ENCODE measurements at regions not wholly inside any gene's neighbourhood (a gene's known extent, or its start where the extent isn't known, plus 50 kb on each side); places are given as distances from the start of the nearest gene placed in this dataset.

- DNase-seq = no peak
- H3K36me3 ChIP-seq (ENCODE audit: control insufficient read depth, insufficient read depth, low read length) = no peaks in the 10 kb centered on the region
- no peak overlapping the region for H3K18ac ChIP-seq (ENCODE audit: low read length)
- no peak overlapping the region for H2BK5ac ChIP-seq (ENCODE audit: low read length)
- no peak overlapping the region for H3K9ac ChIP-seq (ENCODE audit: low read length)
- H3K27ac ChIP-seq (ENCODE audit: low read depth, low read length) = no peak overlapping the region
- H2BK15ac ChIP-seq (replicated peaks; ENCODE audit: low read depth) = no peak overlapping the region
- no peak overlapping the region for H3K23ac ChIP-seq (ENCODE audit: low read length)
- no peak overlapping the region for H2AK5ac ChIP-seq (ENCODE audit: low read length)
- no peaks in the 10 kb centered on the region for H3K4me1 ChIP-seq (ENCODE audit: control insufficient read depth, low read depth, low read length)
- no peak overlapping the region for H4K8ac ChIP-seq (ENCODE audit: low read depth, low read length)
- H3K79me2 ChIP-seq (ENCODE audit: control insufficient read depth, insufficient read depth, low read length) = no peaks in the 10 kb centered on the region
- H3K79me1 ChIP-seq (ENCODE audit: low read length) = no peaks in the 10 kb centered on the region
- no peak overlapping the region for H3K56ac ChIP-seq (ENCODE audit: low read length)
- no peak overlapping the region for H4K5ac ChIP-seq (ENCODE audit: low read length)
- no CpG with 5 or more reads among the region's 3 CpGs for WGBS (ENCODE audit: extremely low coverage, insufficient coverage, low lambda C conversion rate)
- peaks cover 13% of the 10 kb centered on the region for H3K27me3 ChIP-seq (ENCODE audit: insufficient read depth, low read length, poor library complexity)
- no peak overlapping the region for H3K4me2 ChIP-seq (ENCODE audit: low read length)
- H2BK120ac ChIP-seq (ENCODE audit: low read depth, low read length) = no peak overlapping the region
- no peak overlapping the region for H3K4me3 ChIP-seq (ENCODE audit: low read length)
- H3K4ac ChIP-seq (ENCODE audit: low read depth, low read length) = no peak overlapping the region
Observed at GRCh38 chr22:22092101-22092500, 109.5 kb upstream of the TOP3B start.

DNA sequence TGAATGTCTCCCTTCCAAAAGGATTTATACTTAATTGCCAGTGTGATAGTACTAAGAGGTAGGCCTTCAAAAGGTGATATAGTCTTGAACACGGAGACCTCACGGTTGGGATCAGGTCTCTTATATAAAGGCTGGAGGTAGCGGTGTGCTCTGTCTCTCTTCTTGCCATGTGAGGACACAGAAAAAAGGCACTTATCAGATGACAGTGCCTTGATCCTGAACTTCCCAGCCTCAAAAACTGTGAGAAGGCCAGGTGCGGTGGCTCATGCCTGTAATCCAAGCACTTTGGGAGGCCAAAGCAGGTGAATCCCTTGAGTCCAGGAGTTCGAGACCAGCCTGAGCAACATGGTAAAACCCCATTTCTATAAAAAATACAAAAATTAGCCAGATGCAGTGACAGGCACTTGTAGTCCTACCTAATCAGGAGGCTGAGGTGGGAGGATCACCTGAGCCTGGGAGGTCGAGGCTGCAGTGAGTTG is 108.9 kb upstream of the TOP3B start:
- H2BK15ac ChIP-seq (replicated peaks; ENCODE audit: low read depth) = no peak overlapping the region
- peaks cover 13% of the 10 kb centered on the region for H3K27me3 ChIP-seq (ENCODE audit: insufficient read depth, low read length, poor library complexity)
- no peak overlapping the region for H2BK120ac ChIP-seq (ENCODE audit: low read depth, low read length)
- H3K27ac ChIP-seq (ENCODE audit: low read depth, low read length) = no peak overlapping the region
- H3K9ac ChIP-seq (ENCODE audit: low read length) = no peak overlapping the region
- H3K56ac ChIP-seq (ENCODE audit: low read length) = no peak overlapping the region
- H3K36me3 ChIP-seq (ENCODE audit: control insufficient read depth, insufficient read depth, low read length) = no peaks in the 10 kb centered on the region
- H3K79me1 ChIP-seq (ENCODE audit: low read length) = no peaks in the 10 kb centered on the region
- H3K79me2 ChIP-seq (ENCODE audit: control insufficient read depth, insufficient read depth, low read length) = no peaks in the 10 kb centered on the region
- H3K4me2 ChIP-seq (ENCODE audit: low read length) = no peak overlapping the region
- no peak overlapping the region for H4K8ac ChIP-seq (ENCODE audit: low read depth, low read length)
- H3K4ac ChIP-seq (ENCODE audit: low read depth, low read length) = no peak overlapping the region
- no peak overlapping the region for H2BK5ac ChIP-seq (ENCODE audit: low read length)
- H4K5ac ChIP-seq (ENCODE audit: low read length) = no peak overlapping the region
- H3K18ac ChIP-seq (ENCODE audit: low read length) = no peak overlapping the region
- no peak overlapping the region for H3K4me3 ChIP-seq (ENCODE audit: low read length)
- H2AK5ac ChIP-seq (ENCODE audit: low read length) = no peak overlapping the region
- no peak for DNase-seq
- H3K4me1 ChIP-seq (ENCODE audit: control insufficient read depth, low read depth, low read length) = no peaks in the 10 kb centered on the region
- H3K23ac ChIP-seq (ENCODE audit: low read length) = no peak overlapping the region
- WGBS (ENCODE audit: extremely low coverage, insufficient coverage, low lambda C conversion rate) = no CpG with 5 or more reads among the region's 6 CpGs

DNA sequence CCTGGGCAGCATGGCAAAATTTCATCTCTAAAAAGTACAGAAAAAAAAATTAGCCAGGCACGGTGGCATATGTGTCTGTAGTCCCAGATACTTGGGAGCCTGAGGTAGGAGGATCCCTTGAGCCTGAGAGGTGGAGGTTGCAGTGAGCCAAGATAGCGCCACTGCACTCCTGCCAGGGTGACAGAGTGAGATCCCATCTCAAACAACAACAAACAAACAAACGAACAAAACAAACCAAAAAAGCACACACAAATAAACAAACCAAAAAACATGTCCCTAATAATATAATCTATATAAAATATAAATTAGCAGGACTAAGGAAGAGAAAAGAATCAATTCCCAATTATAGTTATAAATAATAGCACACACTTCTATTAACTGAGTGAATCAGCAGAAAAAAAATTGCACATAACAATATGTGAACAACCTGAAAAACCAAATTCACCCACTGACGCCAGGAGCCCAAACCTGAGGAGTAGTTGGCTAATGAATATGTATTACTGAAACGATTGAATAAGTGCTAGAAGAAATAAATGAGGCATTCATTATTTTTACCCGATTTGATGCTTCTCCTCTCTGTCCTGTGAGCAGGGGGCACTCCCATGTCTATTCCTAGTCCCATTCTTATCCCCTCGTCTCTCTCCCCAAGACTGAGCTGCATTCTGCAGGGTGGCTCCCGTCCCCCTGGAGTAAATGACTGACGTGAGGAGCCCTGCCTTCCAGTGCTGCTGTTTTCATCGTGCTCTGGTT is 108.2 kb upstream of the TOP3B start:
- Histone ChIP-seq H4K8ac (ENCODE audit: low read depth, low read length) (no peak overlapping the region), H4K5ac (ENCODE audit: low read length) (no peak overlapping the region), H2BK120ac (ENCODE audit: low read depth, low read length) (no peak overlapping the region), H2AK5ac (ENCODE audit: low read length) (no peak overlapping the region), H3K18ac (ENCODE audit: low read length) (no peak overlapping the region), H3K23ac (ENCODE audit: low read length) (no peak overlapping the region), H3K27me3 (ENCODE audit: insufficient read depth, low read length, poor library complexity) (peaks cover 13% of the 10 kb centered on the region), H3K4me1 (ENCODE audit: control insufficient read depth, low read depth, low read length) (no peaks in the 10 kb centered on the region), H3K4ac (ENCODE audit: low read depth, low read length) (no peak overlapping the region), H3K36me3 (ENCODE audit: control insufficient read depth, insufficient read depth, low read length) (no peaks in the 10 kb centered on the region), H3K4me3 (ENCODE audit: low read length) (no peak overlapping the region), H3K79me2 (ENCODE audit: control insufficient read depth, insufficient read depth, low read length) (no peaks in the 10 kb centered on the region), H2BK15ac (replicated peaks; ENCODE audit: low read depth) (no peak overlapping the region), H2BK5ac (ENCODE audit: low read length) (no peak overlapping the region), H3K79me1 (ENCODE audit: low read length) (no peaks in the 10 kb centered on the region), H3K4me2 (ENCODE audit: low read length) (no peak overlapping the region), H3K27ac (ENCODE audit: low read depth, low read length) (no peak overlapping the region), H3K56ac (ENCODE audit: low read length) (no peak overlapping the region), H3K9ac (ENCODE audit: low read length) (no peak overlapping the region)
- DNase-seq = no peak
- no CpG with 5 or more reads among the region's 10 CpGs for whole genome bisulfite sequencing (ENCODE audit: extremely low coverage, insufficient coverage, low lambda C conversion rate)

DNA sequence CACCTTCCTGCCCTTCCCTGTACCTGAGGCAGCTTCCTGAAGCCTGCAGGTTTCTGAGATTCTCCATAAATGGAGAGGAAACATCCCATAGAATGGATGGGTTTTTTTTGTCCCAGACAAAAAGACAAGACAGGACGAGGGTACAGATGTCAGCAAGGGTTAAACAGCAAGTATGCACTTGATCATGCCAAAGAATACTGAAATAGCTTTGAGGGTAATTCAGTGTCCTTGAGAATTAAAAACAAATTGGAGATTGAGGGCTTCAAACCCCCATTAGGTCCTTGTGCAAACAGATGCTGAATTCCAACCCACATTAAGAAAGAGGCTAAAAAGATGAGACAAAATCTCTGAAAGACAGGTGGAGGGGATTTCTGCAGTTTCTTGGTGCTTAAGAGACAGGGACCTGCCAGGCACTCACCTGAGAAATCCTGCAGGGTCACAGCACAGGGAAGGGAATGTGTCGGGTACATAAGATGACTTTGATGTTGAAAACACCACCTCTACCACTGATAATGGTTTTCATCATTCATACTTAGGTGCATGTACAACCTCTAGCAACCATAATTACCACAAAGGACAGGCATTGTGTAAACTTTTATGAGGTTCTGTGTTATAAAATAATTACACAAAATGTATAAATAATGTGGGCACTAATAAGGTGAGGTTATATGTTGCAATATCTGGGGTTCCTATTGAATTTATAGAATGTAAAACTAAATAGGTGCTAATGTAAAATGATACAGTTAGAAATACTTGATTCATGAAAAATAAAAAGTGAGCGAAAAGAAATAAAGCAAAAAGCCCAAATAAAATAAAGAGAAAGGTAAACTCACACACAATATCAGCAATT is 107.1 kb upstream of the TOP3B start:
- Histone ChIP-seq H2BK120ac (ENCODE audit: low read depth, low read length) (no peak overlapping the region), H4K5ac (ENCODE audit: low read length) (no peak overlapping the region), H3K27ac (ENCODE audit: low read depth, low read length) (no peak overlapping the region), H3K56ac (ENCODE audit: low read length) (no peak overlapping the region), H3K4ac (ENCODE audit: low read depth, low read length) (no peak overlapping the region), H3K36me3 (ENCODE audit: control insufficient read depth, insufficient read depth, low read length) (no peaks in the 10 kb centered on the region), H3K27me3 (ENCODE audit: insufficient read depth, low read length, poor library complexity) (peaks cover 12% of the 10 kb centered on the region), H3K18ac (ENCODE audit: low read length) (no peak overlapping the region), H2BK5ac (ENCODE audit: low read length) (no peak overlapping the region), H3K4me1 (ENCODE audit: control insufficient read depth, low read depth, low read length) (no peaks in the 10 kb centered on the region), H3K4me3 (ENCODE audit: low read length) (no peak overlapping the region), H3K79me2 (ENCODE audit: control insufficient read depth, insufficient read depth, low read length) (no peaks in the 10 kb centered on the region), H2BK15ac (replicated peaks; ENCODE audit: low read depth) (no peak overlapping the region), H3K9ac (ENCODE audit: low read length) (no peak overlapping the region), H4K8ac (ENCODE audit: low read depth, low read length) (no peak overlapping the region), H3K23ac (ENCODE audit: low read length) (no peak overlapping the region), H3K4me2 (ENCODE audit: low read length) (no peak overlapping the region), H3K79me1 (ENCODE audit: low read length) (no peaks in the 10 kb centered on the region), H2AK5ac (ENCODE audit: low read length) (no peak overlapping the region)
- no CpG with 5 or more reads among the region's 3 CpGs for WGBS (ENCODE audit: extremely low coverage, insufficient coverage, low lambda C conversion rate)
- DNase-seq = no peak

- H3K56ac ChIP-seq (ENCODE audit: low read length) = no peak overlapping the region
- no peaks in the 10 kb centered on the region for H3K79me1 ChIP-seq (ENCODE audit: low read length)
- H2BK15ac ChIP-seq (replicated peaks; ENCODE audit: low read depth) = no peak overlapping the region
- no peak overlapping the region for H3K23ac ChIP-seq (ENCODE audit: low read length)
- no peak overlapping the region for H3K18ac ChIP-seq (ENCODE audit: low read length)
- no peak overlapping the region for H4K5ac ChIP-seq (ENCODE audit: low read length)
- no peak for DNase-seq
- H3K4ac ChIP-seq (ENCODE audit: low read depth, low read length) = no peak overlapping the region
- no peak overlapping the region for H2BK5ac ChIP-seq (ENCODE audit: low read length)
- H2BK120ac ChIP-seq (ENCODE audit: low read depth, low read length) = no peak overlapping the region
- H3K27ac ChIP-seq (ENCODE audit: low read depth, low read length) = no peak overlapping the region
- WGBS (ENCODE audit: extremely low coverage, insufficient coverage, low lambda C conversion rate) = no CpG with 5 or more reads among the region's 9 CpGs
- no peak overlapping the region for H4K8ac ChIP-seq (ENCODE audit: low read depth, low read length)
- H3K36me3 ChIP-seq (ENCODE audit: control insufficient read depth, insufficient read depth, low read length) = no peaks in the 10 kb centered on the region
- no peak overlapping the region for H3K4me3 ChIP-seq (ENCODE audit: low read length)
- no peak overlapping the region for H3K9ac ChIP-seq (ENCODE audit: low read length)
- H3K4me2 ChIP-seq (ENCODE audit: low read length) = no peak overlapping the region
- no peak overlapping the region for H2AK5ac ChIP-seq (ENCODE audit: low read length)
- H3K4me1 ChIP-seq (ENCODE audit: control insufficient read depth, low read depth, low read length) = no peaks in the 10 kb centered on the region
- peaks cover 8% of the 10 kb centered on the region for H3K27me3 ChIP-seq (ENCODE audit: insufficient read depth, low read length, poor library complexity)
- H3K79me2 ChIP-seq (ENCODE audit: control insufficient read depth, insufficient read depth, low read length) = no peaks in the 10 kb centered on the region
Observed at GRCh38 chr22:22088658-22089458, 106.3 kb upstream of the TOP3B start.
